ENCODE measurements at regions not wholly inside any gene's neighbourhood (a gene's known extent, or its start where the extent isn't known, plus 50 kb on each side); places are given as distances from the start of the nearest gene placed in this dataset.

- DNase-seq (ENCODE audit: low spot score) = no peak
These were observed 220.5 kb upstream of the RAB6C start for GRCh38 chr2:129758784-129759471.

GRCh38 chr2:129759472-129760010 lies 219.9 kb upstream of the RAB6C start:
- no peak for DNase-seq (ENCODE audit: low spot score)

- DNase-seq (ENCODE audit: low spot score) = no peak
These were observed 218.8 kb upstream of the RAB6C start for GRCh38 chr2:129760669-129761068.

- no peak for DNase-seq (ENCODE audit: low spot score)
These were observed 217.9 kb upstream of the RAB6C start for GRCh38 chr2:129761569-129762021.

- no peak for DNase-seq (ENCODE audit: low spot score)
These were observed 216.9 kb upstream of the RAB6C start for GRCh38 chr2:129762386-129763189.

- no peak for DNase-seq (ENCODE audit: low spot score)
These were observed 216.1 kb upstream of the RAB6C start for GRCh38 chr2:129763190-129763846.

- DNase-seq (ENCODE audit: low spot score) = no peak
These were observed 215.5 kb upstream of the RAB6C start for GRCh38 chr2:129763966-129764365.

- no peak for DNase-seq (ENCODE audit: low spot score)
These were observed 214.8 kb upstream of the RAB6C start for GRCh38 chr2:129764376-129765325.

GRCh38 chr2:129765326-129765677 lies 214.2 kb upstream of the RAB6C start:
- no peak for DNase-seq (ENCODE audit: low spot score)

GRCh38 chr2:129765678-129766351 lies 213.7 kb upstream of the RAB6C start:
- no peak for DNase-seq (ENCODE audit: low spot score)

GRCh38 chr2:129766374-129766993 lies 213.0 kb upstream of the RAB6C start:
- DNase-seq (ENCODE audit: low spot score) = no peak

- DNase-seq (ENCODE audit: low spot score) = no peak
These were observed 212.0 kb upstream of the RAB6C start for GRCh38 chr2:129767346-129768035.

GRCh38 chr2:129768036-129768386 lies 211.5 kb upstream of the RAB6C start:
- no peak for DNase-seq (ENCODE audit: low spot score)

GRCh38 chr2:129768485-129769184 lies 210.8 kb upstream of the RAB6C start:
- no peak for DNase-seq (ENCODE audit: low spot score)

- no peak for DNase-seq (ENCODE audit: low spot score)
These were observed 210.1 kb upstream of the RAB6C start for GRCh38 chr2:129769185-129769991.

- DNase-seq (ENCODE audit: low spot score) = no peak
These were observed 207.9 kb upstream of the RAB6C start for GRCh38 chr2:129771418-129772189.

- DNase-seq (ENCODE audit: low spot score) = no peak
These were observed 207.3 kb upstream of the RAB6C start for GRCh38 chr2:129772190-129772579.
